ENCODE measurements at regions not wholly inside any gene's neighbourhood (a gene's known extent, or its start where the extent isn't known, plus 50 kb on each side); places are given as distances from the start of the nearest gene placed in this dataset.

GRCh38 chr2:67798541-67799160, 264.2 kb downstream of the C1D start:
- Histone ChIP-seq H3K27ac (no peak overlapping the region), H3K4me1 (replicated peaks in 1 of 2) (peaks cover 0 to 14% of the 10 kb centered on the region in 2 donors), H3K4me3 (no peak overlapping the region)
- 12 to 96% (median 81%) methylated on average over 1 to 5 of the region's 5 CpGs for WGBS, 10 experiments
- in situ Hi-C loops (cut with MboI; ENCODE audit: low pct_unique_long_range_greater_than_20kb in 2 of 9, low sequenced_read_pairs in 9 of 9, unreplicated experiment in 9 of 9), result no loop called here
- no peak for ATAC-seq (replicated peaks in 6 of 8)

- Histone ChIP-seq H3K27ac (no peak overlapping the region), H3K4me1 (replicated peaks in 1 of 2) (peaks cover 0 to 2% of the 10 kb centered on the region in 2 donors), H3K4me3 (no peak overlapping the region)
- in situ Hi-C loops (cut with MboI; ENCODE audit: low pct_unique_long_range_greater_than_20kb in 2 of 9, low sequenced_read_pairs in 9 of 9, unreplicated experiment in 9 of 9), result no loop called here
- ATAC-seq (replicated peaks in 6 of 8), result no peak
Measured at GRCh38 chr2:67799886-67800285, 262.9 kb downstream of the C1D start.

GRCh38 chr2:67802291-67802690, 260.5 kb downstream of the C1D start:
- ATAC-seq (replicated peaks in 6 of 8), result no peak
- H3K4me3 ChIP-seq, result no peak overlapping the region
- no peak overlapping the region for H3K27ac ChIP-seq
- WGBS, 10 experiments, result 29 to 83% (median 50%) methylated on average over 1 to 2 of the region's 2 CpGs; no CpG with 5 or more reads in 7 of the 10 experiments
- in situ Hi-C loops (cut with MboI; ENCODE audit: low pct_unique_long_range_greater_than_20kb in 2 of 9, low sequenced_read_pairs in 9 of 9, unreplicated experiment in 9 of 9), result no loop called here
- no peaks in the 10 kb centered on the region for H3K4me1 ChIP-seq (replicated peaks in 1 of 2)

GRCh38 chr2:67802824-67803223, 260.0 kb downstream of the C1D start:
- WGBS, 10 experiments, result 50 to 100% (median 75%) methylated on average over 1 to 2 of the region's 2 CpGs; no CpG with 5 or more reads in 6 of the 10 experiments
- in situ Hi-C loops (cut with MboI; ENCODE audit: low pct_unique_long_range_greater_than_20kb in 2 of 9, low sequenced_read_pairs in 9 of 9, unreplicated experiment in 9 of 9), result no loop called here
- Histone ChIP-seq H3K4me3 (no peak overlapping the region), H3K4me1 (replicated peaks in 1 of 2) (no peaks in the 10 kb centered on the region), H3K27ac (no peak overlapping the region)
- ATAC-seq (replicated peaks in 6 of 8), result no peak

- Histone ChIP-seq H3K27ac (no peak overlapping the region), H3K4me1 (replicated peaks in 1 of 2) (no peaks in the 10 kb centered on the region), H3K4me3 (no peak overlapping the region)
- ATAC-seq (replicated peaks in 6 of 8), result no peak
- in situ Hi-C loops (cut with MboI; ENCODE audit: low pct_unique_long_range_greater_than_20kb in 2 of 9, low sequenced_read_pairs in 9 of 9, unreplicated experiment in 9 of 9), result no loop called here
- WGBS, 10 experiments, result 0 to 100% (median 83%) methylated on average over 1 of the region's 1 CpG; no CpG with 5 or more reads in 3 of the 10 experiments
Measured at GRCh38 chr2:67806816-67807215, 256.0 kb downstream of the C1D start.

GRCh38 chr2:67808112-67808511, 254.7 kb downstream of the C1D start:
- no peak overlapping the region for H3K4me3 ChIP-seq
- in situ Hi-C loops (cut with MboI; ENCODE audit: low pct_unique_long_range_greater_than_20kb in 2 of 9, low sequenced_read_pairs in 9 of 9, unreplicated experiment in 9 of 9), result no loop called here
- no peak for ATAC-seq (replicated peaks in 6 of 8)
- H3K27ac ChIP-seq, result no peak overlapping the region
- H3K4me1 ChIP-seq (replicated peaks in 1 of 2), result no peaks in the 10 kb centered on the region

- 33 to 100% (median 100%) methylated on average over 1 of the region's 1 CpG; no CpG with 5 or more reads in 2 of the 10 experiments for WGBS, 10 experiments
- no peak for ATAC-seq (replicated peaks in 6 of 8)
Measured at GRCh38 chr2:67812682-67813081, 250.1 kb downstream of the C1D start.

GRCh38 chr2:67823726-67824125, 239.1 kb downstream of the C1D start:
- WGBS, 10 experiments, result 83 to 100% (median 95%) methylated on average over 1 to 8 of the region's 8 CpGs; no CpG with 5 or more reads in 1 of the 10 experiments
- no peak for ATAC-seq (replicated peaks in 6 of 8)
- Histone ChIP-seq H3K27ac (no peak overlapping the region), H3K4me1 (replicated peaks in 1 of 2) (peaks cover 6 to 11% of the 10 kb centered on the region in 2 donors), H3K4me3 (no peak overlapping the region)
- in situ Hi-C loops (cut with MboI; ENCODE audit: low pct_unique_long_range_greater_than_20kb in 2 of 9, low sequenced_read_pairs in 9 of 9, unreplicated experiment in 9 of 9), result no loop called here

More at GRCh38 chr2:67812682-67813081, 250.1 kb downstream of the C1D start:
- H3K27ac ChIP-seq, result no peak overlapping the region
- H3K4me3 ChIP-seq, result no peak overlapping the region
- H3K4me1 ChIP-seq (replicated peaks in 1 of 2), result no peaks in the 10 kb centered on the region
- in situ Hi-C loops (cut with MboI; ENCODE audit: low pct_unique_long_range_greater_than_20kb in 2 of 9, low sequenced_read_pairs in 9 of 9, unreplicated experiment in 9 of 9), result no loop called here

- peak in 2 of 8 experiments; percentile 28 to 29 for ATAC-seq (replicated peaks in 6 of 8)
- Histone ChIP-seq H3K4me3 (no peak overlapping the region), H3K27ac (no peak overlapping the region), H3K4me1 (replicated peaks in 1 of 2) (peaks cover 6 to 11% of the 10 kb centered on the region in 2 donors)
- in situ Hi-C loops (cut with MboI; ENCODE audit: low pct_unique_long_range_greater_than_20kb in 2 of 9, low sequenced_read_pairs in 9 of 9, unreplicated experiment in 9 of 9), result no loop called here
- 40 to 100% (median 96%) methylated on average over 1 to 5 of the region's 6 CpGs; no CpG with 5 or more reads in 2 of the 10 experiments for WGBS, 10 experiments
Measured at GRCh38 chr2:67824186-67824585, 238.6 kb downstream of the C1D start.

- peak in 7 of 8 experiments; percentile 64 to 88 (median 71) for ATAC-seq (replicated peaks in 6 of 8)
- in situ Hi-C loops (cut with MboI; ENCODE audit: low pct_unique_long_range_greater_than_20kb in 2 of 9, low sequenced_read_pairs in 9 of 9, unreplicated experiment in 9 of 9), result loop anchor here in 2 of 9 experiments (25.0 kb wide), 1 partner anchor 1388 kb away; the partner anchor contains the start of gene MEIS1 (in 2 of the 2)
- no peak overlapping the region for H3K27ac ChIP-seq
- H3K4me3 ChIP-seq, result no peak overlapping the region
- peaks cover 6 to 11% of the 10 kb centered on the region in 2 donors for H3K4me1 ChIP-seq (replicated peaks in 1 of 2)
- WGBS, 10 experiments, result 0 to 20% (median 0%) methylated on average over 1 to 2 of the region's 2 CpGs; no CpG with 5 or more reads in 4 of the 10 experiments
Measured at GRCh38 chr2:67825476-67825875, 237.3 kb downstream of the C1D start.

- WGBS, 10 experiments, result 40 to 90% (median 60%) methylated on average over 1 to 2 of the region's 2 CpGs; no CpG with 5 or more reads in 3 of the 10 experiments
- no peak overlapping the region for H3K27ac ChIP-seq
- ATAC-seq (replicated peaks in 6 of 8), result no peak
- peaks cover 6 to 11% of the 10 kb centered on the region in 2 donors for H3K4me1 ChIP-seq (replicated peaks in 1 of 2)
- H3K4me3 ChIP-seq, result no peak overlapping the region
- in situ Hi-C loops (cut with MboI; ENCODE audit: low pct_unique_long_range_greater_than_20kb in 2 of 9, low sequenced_read_pairs in 9 of 9, unreplicated experiment in 9 of 9), result loop anchor here in 2 of 9 experiments (25.0 kb wide), 1 partner anchor 1391 kb away; the partner anchor contains the start of gene MEIS1 (in 2 of the 2)
Measured at GRCh38 chr2:67828066-67828465, 234.7 kb downstream of the C1D start.

- Histone ChIP-seq H3K4me3 (no peak overlapping the region), H3K27ac (no peak overlapping the region), H3K4me1 (replicated peaks in 1 of 2) (peaks cover 6 to 11% of the 10 kb centered on the region in 2 donors)
- in situ Hi-C loops (cut with MboI; ENCODE audit: low pct_unique_long_range_greater_than_20kb in 2 of 9, low sequenced_read_pairs in 9 of 9, unreplicated experiment in 9 of 9), result loop anchor here in 2 of 9 experiments (25.0 kb wide), 1 partner anchor 1392 kb away; the partner anchor contains the start of gene MEIS1 (in 2 of the 2)
- no peak for ATAC-seq (replicated peaks in 6 of 8)
- WGBS, 10 experiments, result 64 to 100% (median 83%) methylated on average over 1 to 2 of the region's 2 CpGs; no CpG with 5 or more reads in 2 of the 10 experiments
Measured at GRCh38 chr2:67829470-67829869, 233.3 kb downstream of the C1D start.

GRCh38 chr2:67833632-67834031, 229.2 kb downstream of the C1D start:
- H3K27ac ChIP-seq, result no peak overlapping the region
- ATAC-seq (replicated peaks in 6 of 8), result no peak
- WGBS, 10 experiments, result 71 to 100% (median 87%) methylated on average over 1 to 5 of the region's 5 CpGs; no CpG with 5 or more reads in 2 of the 10 experiments
- no peaks in the 10 kb centered on the region for H3K4me1 ChIP-seq (replicated peaks in 1 of 2)
- no peak overlapping the region for H3K4me3 ChIP-seq
- in situ Hi-C loops (cut with MboI; ENCODE audit: low pct_unique_long_range_greater_than_20kb in 2 of 9, low sequenced_read_pairs in 9 of 9, unreplicated experiment in 9 of 9), result loop anchor here in 2 of 9 experiments (25.0 kb wide), 1 partner anchor 1396 kb away; the partner anchor contains the start of gene MEIS1 (in 2 of the 2)
